HepG2 (cell line): ENCODE measurements at regions not wholly inside any gene's neighbourhood (a gene's known extent, or its start where the extent isn't known, plus 50 kb on each side); places are given as distances from the start of the nearest gene placed in this dataset.

ENCODE experiments used
- ATAC-seq: fragments of 200-7000 bp; cut with Tn5 transposase; 3 replicates; pipeline ENCODE4 v1.9.1; 2020; ENCODE audit warnings: mild to moderate bottlenecking, moderate library complexity
- BruUV-seq: library from RNA; stranded (reverse); fragments of 400-500 nt; replicated peaks from 2 replicates; lab custom pipeline; 2021; lab: Mats Ljungman, UMichigan
- CTCF ChIA-PET: fragments of 300-600 bp; formaldehyde crosslinking; extraction: SDS; loops from one replicate; lab custom pipeline; 2021; ENCODE audit warnings: low total read pairs, inconsistent platforms, low intra/inter-chr PET ratio; lab: Yijun Ruan, JAX
- POLR2A ChIA-PET: fragments of 350-600 bp; sonication (Branson Sonifier 250); formaldehyde crosslinking; loops from one replicate; lab custom pipeline; 2020; ENCODE audit warnings: antibody characterized with exemption, inconsistent platforms; lab: Yijun Ruan, JAX
- DNase-seq: peaks from one replicate; pipeline ENCODE4 v3.0.0-alpha.2; 2015; ENCODE audit warnings: low spot score
- FAIRE-seq: peaks from 3 replicates; lab custom pipeline; 2011; peaks lifted over from hg19 to GRCh38; lab: Jason Lieb, UNC
- H2AFZ ChIP-seq: one replicate; pipeline ENCODE4 v1.6.1; 2011; ENCODE audit warnings: low read length, inconsistent platforms
- H3K27ac ChIP-seq: fragments of 300-600 bp; 3 replicates; pipeline ENCODE4 v1.8.0; 2011; ENCODE audit warnings: mixed run types, mild to moderate bottlenecking, mixed read lengths, low read length, inconsistent platforms; ENCODE audit not compliant: insufficient read depth; ENCODE audit errors: extremely low read length
- H3K27me3 ChIP-seq, 2 experiments: fragments of 200-600 bp in 1 of 2; 2 replicates in 1 of 2; 3 replicates in 1 of 2; pipeline versions ENCODE4 v1.6.0 to v1.8.0; 2011; ENCODE audit warnings: low read length in 2 of 2, mild to moderate bottlenecking in 2 of 2, moderate library complexity in 2 of 2, inconsistent platforms in 1 of 2; ENCODE audit not compliant: insufficient read depth in 2 of 2, control insufficient read depth in 1 of 2
- H3K36me3 ChIP-seq, 2 experiments: fragments of 200-600 bp in 1 of 2; replicated peaks in 1 of 2; 2 replicates in 1 of 2; 3 replicates in 1 of 2; pipeline versions ENCODE4 v1.5.1 to v1.8.0; 2011; ENCODE audit warnings: low read length in 2 of 2, inconsistent platforms in 1 of 2; ENCODE audit not compliant: insufficient read depth in 2 of 2, control insufficient read depth in 1 of 2
- H3K4me1 ChIP-seq: 2 replicates; pipeline ENCODE4 v1.5.1; 2012; ENCODE audit warnings: low read length, inconsistent platforms; ENCODE audit not compliant: insufficient read depth
- H3K4me2 ChIP-seq: 2 replicates; pipeline ENCODE4 v1.6.0; 2011; ENCODE audit warnings: low read depth, low read length, inconsistent platforms
- H3K4me3 ChIP-seq, 3 experiments: fragments of 200-600 bp in 1 of 3; sonication (generic), shearing (Covaris generic) in 1 of 3; replicated peaks in 1 of 3; 2 replicates each; pipeline ENCODE4 v1.5.1; 2011 to 2016; ENCODE audit warnings: low read length in 3 of 3, inconsistent platforms in 2 of 3, low read depth in 2 of 3, mild to moderate bottlenecking in 2 of 3, control low read depth in 1 of 3, mixed read lengths in 1 of 3; ENCODE audit not compliant: insufficient read depth in 1 of 3
- H3K79me2 ChIP-seq: one replicate; pipeline ENCODE4 v1.6.1; 2011; ENCODE audit warnings: low read length, inconsistent platforms; ENCODE audit not compliant: insufficient read depth
- H3K9ac ChIP-seq: 2 replicates; pipeline ENCODE4 v1.6.0; 2011; ENCODE audit warnings: mild to moderate bottlenecking, low read depth, low read length, inconsistent platforms; ENCODE audit not compliant: insufficient read depth
- H3K9me3 ChIP-seq: 2 replicates; pipeline ENCODE4 v1.5.1; 2012; ENCODE audit warnings: mild to moderate bottlenecking, low read length
- H4K20me1 ChIP-seq: 2 replicates; pipeline ENCODE4 v1.6.0; 2011; ENCODE audit warnings: inconsistent platforms, mild to moderate bottlenecking, low read length, moderate library complexity; ENCODE audit not compliant: insufficient read depth
- CENPT ChIP-seq: sonication (generic); formaldehyde crosslinking; IDR thresholded peaks from 2 replicates; pipeline ENCODE4 v1.8.0; 2022; ENCODE audit warnings: low read depth, mild to moderate bottlenecking, moderate library complexity, missing genetic modification reagents
- FOXJ3 ChIP-seq: sonication (generic); formaldehyde crosslinking; IDR thresholded peaks from 2 replicates; pipeline ENCODE4 v1.4.0; 2020; ENCODE audit warnings: missing genetic modification reagents, mild to moderate bottlenecking, borderline replicate concordance
- GPN1 ChIP-seq: sonication (generic); formaldehyde crosslinking; IDR thresholded peaks from 2 replicates; pipeline ENCODE4 v1.5.1; 2020; ENCODE audit warnings: missing genetic modification reagents, borderline replicate concordance
- IRF2 ChIP-seq: IDR thresholded peaks from 2 replicates; pipeline ENCODE4 v1.6.1; 2018; ENCODE audit warnings: missing genetic modification reagents, missing compliant biosample characterization
- KDM6A ChIP-seq: IDR thresholded peaks from 2 replicates; pipeline ENCODE4 v1.6.1; 2016; ENCODE audit warnings: low read depth
- MIER2 ChIP-seq: IDR thresholded peaks from 2 replicates; pipeline ENCODE4 v1.6.1; 2016; ENCODE audit warnings: missing biosample characterization, missing genetic modification reagents
- NR2F2 ChIP-seq: IDR thresholded peaks from 2 replicates; pipeline ENCODE4 v1.6.1; 2012; ENCODE audit warnings: low read depth, inconsistent platforms, borderline replicate concordance
- RBFOX2 ChIP-seq: fragments of 200-400 bp; formaldehyde crosslinking; IDR thresholded peaks from 2 replicates; pipeline ENCODE4 v1.6.1; 2017; ENCODE audit warnings: low read depth, mild to moderate bottlenecking, low read length
- SPEN ChIP-seq: sonication (generic); formaldehyde crosslinking; IDR thresholded peaks from 2 replicates; pipeline ENCODE4 v1.5.1; 2020; ENCODE audit warnings: low read depth, mild to moderate bottlenecking, missing genetic modification reagents
- ZFP41 ChIP-seq: sonication (generic); formaldehyde crosslinking; IDR thresholded peaks from 2 replicates; pipeline ENCODE4 v1.4.0; 2020; ENCODE audit warnings: mild to moderate bottlenecking, missing genetic modification reagents, borderline replicate concordance
- ZNF331 ChIP-seq: sonication (generic); formaldehyde crosslinking; IDR thresholded peaks from 2 replicates; pipeline ENCODE4 v1.4.0; 2020; ENCODE audit warnings: missing genetic modification reagents
- ZNF501 ChIP-seq: sonication (generic); formaldehyde crosslinking; IDR thresholded peaks from 2 replicates; pipeline ENCODE4 v1.5.1; 2020; ENCODE audit warnings: mild to moderate bottlenecking, moderate library complexity, missing genetic modification reagents
- ZNF569 ChIP-seq: sonication (generic); formaldehyde crosslinking; IDR thresholded peaks from 2 replicates; pipeline ENCODE4 v1.5.0; 2020; ENCODE audit warnings: mild to moderate bottlenecking, missing genetic modification reagents, moderate library complexity, borderline replicate concordance
- ZNF672 ChIP-seq: sonication (generic); formaldehyde crosslinking; IDR thresholded peaks from 2 replicates; pipeline ENCODE4 v1.8.1; 2022; ENCODE audit warnings: missing genetic modification reagents
- ZNF724P ChIP-seq: sonication (generic); formaldehyde crosslinking; IDR thresholded peaks from 2 replicates; pipeline ENCODE4 v1.8.0; 2022; ENCODE audit warnings: missing genetic modification reagents, borderline replicate concordance
- ZNF816 ChIP-seq: sonication (generic); formaldehyde crosslinking; IDR thresholded peaks from 2 replicates; pipeline ENCODE4 v1.8.0; 2022; ENCODE audit warnings: missing genetic modification reagents, mild to moderate bottlenecking, borderline replicate concordance
- ZSCAN21 ChIP-seq: sonication (generic); formaldehyde crosslinking; IDR thresholded peaks from 2 replicates; pipeline ENCODE4 v1.8.0; 2022; ENCODE audit warnings: mild to moderate bottlenecking, missing genetic modification reagents, moderate library complexity, borderline replicate concordance
- in situ Hi-C: cut with HindIII; loops from 2 replicates; pipeline ENCODE4 v1.10.0; 2017; ENCODE audit warnings: low pct_unique_long_range_greater_than_20kb; ENCODE audit not compliant: extremely low pct_ligation_motif_present
- intact Hi-C: fragments of 100-400 bp; cut with micrococcal nuclease; formaldehyde crosslinking; loops from one replicate; pipeline ENCODE4 v1.10.0; 2022; ENCODE audit not compliant: unreplicated experiment
- TF ChIP-seq, protein P1 (sequence below): sonication (generic); formaldehyde crosslinking; IDR thresholded peaks from 2 replicates; pipeline ENCODE4 v1.4.0; 2020; ENCODE audit warnings: missing genetic modification reagents, borderline replicate concordance

DNA sequence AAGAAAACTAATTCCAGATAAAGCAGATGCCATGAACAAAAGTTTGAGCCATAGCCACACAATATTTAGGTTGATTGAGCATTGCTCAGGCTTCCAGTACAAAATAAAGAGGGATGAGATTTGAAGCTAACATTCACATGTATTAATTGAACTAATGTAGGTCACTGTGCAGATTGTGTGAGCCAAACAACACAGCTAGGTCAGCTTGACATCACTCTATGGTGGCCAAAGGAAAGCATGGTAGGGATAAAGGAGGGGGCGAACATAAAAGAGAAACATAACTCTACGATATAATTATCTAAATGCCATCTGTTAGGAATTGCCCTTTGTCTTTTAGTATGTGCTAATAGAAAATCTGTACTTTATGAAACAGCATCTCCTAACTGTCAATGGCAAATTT lies 477.7 kb upstream of the SYT1 start (continued):
- no peak for TF ChIP-seq IRF2 (CRISPR knock-in tag)
- TF ChIP-seq NR2F2: no peak
- TF ChIP-seq ZNF724P (CRISPR knock-in tag): no peak

DNA sequence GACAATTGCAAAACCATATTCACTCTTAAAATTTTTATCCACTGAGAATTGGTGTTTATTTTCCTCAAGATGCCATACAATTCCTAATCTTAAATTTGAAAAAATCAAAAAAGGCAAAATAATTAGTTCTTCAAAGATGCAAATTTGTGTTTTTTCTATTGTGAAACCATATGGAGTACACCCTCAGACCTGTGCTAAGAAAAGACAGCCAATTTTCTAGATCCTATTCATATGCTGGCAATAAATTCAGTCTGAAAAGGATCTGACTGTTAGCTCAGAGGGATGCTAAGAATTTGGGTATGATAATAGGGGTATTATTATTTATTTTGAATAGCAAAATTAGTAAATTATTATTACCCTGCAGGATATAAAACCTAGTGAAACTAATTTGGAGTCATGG lies 476.9 kb upstream of the SYT1 start:
- Histone ChIP-seq H2AFZ (no peak overlapping the region), H3K4me2 (no peak overlapping the region), H3K9me3 (no peaks in the 10 kb centered on the region), H3K27me3 (no peaks in the 10 kb centered on the region), H3K27ac (no peak overlapping the region), H3K4me3 (no peak overlapping the region), H3K9ac (no peak overlapping the region), H3K36me3 (no peaks in the 10 kb centered on the region), H4K20me1 (no peaks in the 10 kb centered on the region), H3K4me1 (no peaks in the 10 kb centered on the region), H3K79me2 (no peaks in the 10 kb centered on the region)
- no peak for TF ChIP-seq RBFOX2
- TF ChIP-seq ZNF501 (CRISPR knock-in tag): no peak
- TF ChIP-seq KDM6A (CRISPR knock-in tag): no peak
- TF ChIP-seq GPN1: no peak
- no peak for TF ChIP-seq ZNF672
- no peak for TF ChIP-seq ZFP41
- TF ChIP-seq ZNF569 (CRISPR knock-in tag): no peak
- TF ChIP-seq SPEN (CRISPR knock-in tag): no peak
- TF ChIP-seq, protein P1, sequence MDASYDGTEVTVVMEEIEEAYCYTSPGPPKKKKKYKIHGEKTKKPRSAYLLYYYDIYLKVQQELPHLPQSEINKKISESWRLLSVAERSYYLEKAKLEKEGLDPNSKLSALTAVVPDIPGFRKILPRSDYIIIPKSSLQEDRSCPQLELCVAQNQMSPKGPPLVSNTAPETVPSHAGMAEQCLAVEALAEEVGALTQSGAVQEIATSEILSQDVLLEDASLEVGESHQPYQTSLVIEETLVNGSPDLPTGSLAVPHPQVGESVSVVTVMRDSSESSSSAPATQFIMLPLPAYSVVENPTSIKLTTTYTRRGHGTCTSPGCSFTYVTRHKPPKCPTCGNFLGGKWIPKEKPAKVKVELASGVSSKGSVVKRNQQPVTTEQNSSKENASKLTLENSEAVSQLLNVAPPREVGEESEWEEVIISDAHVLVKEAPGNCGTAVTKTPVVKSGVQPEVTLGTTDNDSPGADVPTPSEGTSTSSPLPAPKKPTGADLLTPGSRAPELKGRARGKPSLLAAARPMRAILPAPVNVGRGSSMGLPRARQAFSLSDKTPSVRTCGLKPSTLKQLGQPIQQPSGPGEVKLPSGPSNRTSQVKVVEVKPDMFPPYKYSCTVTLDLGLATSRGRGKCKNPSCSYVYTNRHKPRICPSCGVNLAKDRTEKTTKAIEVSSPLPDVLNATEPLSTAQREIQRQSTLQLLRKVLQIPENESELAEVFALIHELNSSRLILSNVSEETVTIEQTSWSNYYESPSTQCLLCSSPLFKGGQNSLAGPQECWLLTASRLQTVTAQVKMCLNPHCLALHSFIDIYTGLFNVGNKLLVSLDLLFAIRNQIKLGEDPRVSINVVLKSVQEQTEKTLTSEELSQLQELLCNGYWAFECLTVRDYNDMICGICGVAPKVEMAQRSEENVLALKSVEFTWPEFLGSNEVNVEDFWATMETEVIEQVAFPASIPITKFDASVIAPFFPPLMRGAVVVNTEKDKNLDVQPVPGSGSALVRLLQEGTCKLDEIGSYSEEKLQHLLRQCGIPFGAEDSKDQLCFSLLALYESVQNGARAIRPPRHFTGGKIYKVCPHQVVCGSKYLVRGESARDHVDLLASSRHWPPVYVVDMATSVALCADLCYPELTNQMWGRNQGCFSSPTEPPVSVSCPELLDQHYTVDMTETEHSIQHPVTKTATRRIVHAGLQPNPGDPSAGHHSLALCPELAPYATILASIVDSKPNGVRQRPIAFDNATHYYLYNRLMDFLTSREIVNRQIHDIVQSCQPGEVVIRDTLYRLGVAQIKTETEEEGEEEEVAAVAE: no peak
- no peak for TF ChIP-seq CENPT (CRISPR knock-in tag)
- TF ChIP-seq ZNF816 (CRISPR knock-in tag): no peak
- TF ChIP-seq FOXJ3 (CRISPR knock-in tag): no peak
- no peak for TF ChIP-seq ZSCAN21
- TF ChIP-seq MIER2 (CRISPR knock-in tag): no peak
- TF ChIP-seq ZNF331 (CRISPR knock-in tag): no peak
- POLR2A ChIA-PET: no interaction called here
- BruUV-seq: no TSS peak
- DNase-seq (no peak), FAIRE-seq (no peak), ATAC-seq (no peak)
- in situ Hi-C loops: no loop called here
- CTCF ChIA-PET: no interaction called here
- intact Hi-C loops: no loop called here
